ENCODE measurements at regions not wholly inside any gene's neighbourhood (a gene's known extent, or its start where the extent isn't known, plus 50 kb on each side); places are given as distances from the start of the nearest gene placed in this dataset.

- 60 to 65% methylated on average over 3 of the region's 3 CpGs for whole genome bisulfite sequencing, 2 donors
- no peak for TF ChIP-seq POLR2AphosphoS5 (IDR thresholded peaks at IDR 0.05)
- no peak for TF ChIP-seq POLR2A (IDR thresholded peaks at IDR 0.05)
- no peak for TF ChIP-seq EP300 (IDR thresholded peaks at IDR 0.05)
- TF ChIP-seq, protein P1, sequence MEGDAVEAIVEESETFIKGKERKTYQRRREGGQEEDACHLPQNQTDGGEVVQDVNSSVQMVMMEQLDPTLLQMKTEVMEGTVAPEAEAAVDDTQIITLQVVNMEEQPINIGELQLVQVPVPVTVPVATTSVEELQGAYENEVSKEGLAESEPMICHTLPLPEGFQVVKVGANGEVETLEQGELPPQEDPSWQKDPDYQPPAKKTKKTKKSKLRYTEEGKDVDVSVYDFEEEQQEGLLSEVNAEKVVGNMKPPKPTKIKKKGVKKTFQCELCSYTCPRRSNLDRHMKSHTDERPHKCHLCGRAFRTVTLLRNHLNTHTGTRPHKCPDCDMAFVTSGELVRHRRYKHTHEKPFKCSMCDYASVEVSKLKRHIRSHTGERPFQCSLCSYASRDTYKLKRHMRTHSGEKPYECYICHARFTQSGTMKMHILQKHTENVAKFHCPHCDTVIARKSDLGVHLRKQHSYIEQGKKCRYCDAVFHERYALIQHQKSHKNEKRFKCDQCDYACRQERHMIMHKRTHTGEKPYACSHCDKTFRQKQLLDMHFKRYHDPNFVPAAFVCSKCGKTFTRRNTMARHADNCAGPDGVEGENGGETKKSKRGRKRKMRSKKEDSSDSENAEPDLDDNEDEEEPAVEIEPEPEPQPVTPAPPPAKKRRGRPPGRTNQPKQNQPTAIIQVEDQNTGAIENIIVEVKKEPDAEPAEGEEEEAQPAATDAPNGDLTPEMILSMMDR (IDR thresholded peaks at IDR 0.05), result no peak
- no peaks in the 10 kb centered on the region for H3K9me3 ChIP-seq
- H3K4me1 ChIP-seq, result no peaks in the 10 kb centered on the region
- H3K4me3 ChIP-seq, result no peak overlapping the region
- DNase-seq (no peak), ATAC-seq (ENCODE audit: low FRiP score in 2 of 2) (no peak)
- no peaks in the 10 kb centered on the region for H3K36me3 ChIP-seq
- H3K27me3 ChIP-seq, result no peaks in the 10 kb centered on the region
- H3K27ac ChIP-seq, result no peak overlapping the region
Measured at GRCh38 chr2:207296265-207296948, 130.7 kb upstream of the KLF7 start.

DNA sequence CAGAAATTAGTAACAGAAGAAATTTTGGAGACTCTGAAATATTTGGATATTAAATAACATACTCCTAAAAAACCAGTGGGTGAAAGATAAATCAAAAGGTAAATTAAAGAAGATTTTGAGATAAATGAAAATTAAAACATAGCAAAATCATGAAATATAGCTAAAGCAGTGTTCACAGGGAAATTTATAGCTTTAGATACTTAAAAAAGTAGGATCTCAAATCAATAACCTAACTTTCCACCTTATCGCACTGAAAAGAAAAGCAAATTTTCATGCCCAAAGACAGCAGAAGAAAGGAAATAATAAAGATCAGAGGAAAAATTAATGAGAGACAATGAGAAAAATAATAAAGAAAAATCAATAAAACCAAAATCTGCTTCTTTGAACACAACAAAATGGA is 135.1 kb upstream of the KLF7 start:
- Histone ChIP-seq H3K9me3 (no peaks in the 10 kb centered on the region), H3K36me3 (no peaks in the 10 kb centered on the region), H3K4me3 (no peak overlapping the region), H3K27me3 (no peaks in the 10 kb centered on the region), H3K27ac (no peak overlapping the region), H3K4me1 (no peaks in the 10 kb centered on the region)
- WGBS, 2 donors, result 96 to 100% methylated on average over 1 of the region's 1 CpG
- ATAC-seq (ENCODE audit: low FRiP score in 2 of 2) (no peak), DNase-seq (no peak)
- TF ChIP-seq POLR2AphosphoS5 (IDR thresholded peaks at IDR 0.05), result no peak
- TF ChIP-seq POLR2A (IDR thresholded peaks at IDR 0.05), result no peak
- TF ChIP-seq, protein P1 (IDR thresholded peaks at IDR 0.05), result no peak
- no peak for TF ChIP-seq EP300 (IDR thresholded peaks at IDR 0.05)

- no peaks in the 10 kb centered on the region for H3K27me3 ChIP-seq
- no peak for DNase-seq
- H3K4me3 ChIP-seq, result no peak overlapping the region
- H3K36me3 ChIP-seq, result no peaks in the 10 kb centered on the region
- H3K9me3 ChIP-seq, result no peaks in the 10 kb centered on the region
- no peak overlapping the region for H3K27ac ChIP-seq
- H3K4me1 ChIP-seq, result no peaks in the 10 kb centered on the region
- TF ChIP-seq EP300 (IDR thresholded peaks at IDR 0.05) (no peak), POLR2AphosphoS5 (IDR thresholded peaks at IDR 0.05) (no peak), POLR2A (IDR thresholded peaks at IDR 0.05) (no peak)
- TF ChIP-seq, protein P1 (IDR thresholded peaks at IDR 0.05), result no peak
- ATAC-seq (ENCODE audit: low FRiP score in 2 of 2), result no peak
- 78 to 84% methylated on average over 5 of the region's 5 CpGs for WGBS, 2 donors
Measured at GRCh38 chr2:207304761-207305160, 139.0 kb upstream of the KLF7 start.

- no peaks in the 10 kb centered on the region for H3K27me3 ChIP-seq
- H3K9me3 ChIP-seq, result no peaks in the 10 kb centered on the region
- H3K4me1 ChIP-seq, result peaks cover 0 to 9% (median 2%) of the 10 kb centered on the region in 4 donors
- no peaks in the 10 kb centered on the region for H3K36me3 ChIP-seq
- TF ChIP-seq POLR2AphosphoS5 (IDR thresholded peaks at IDR 0.05), result no peak
- no peak for TF ChIP-seq EP300 (IDR thresholded peaks at IDR 0.05)
- TF ChIP-seq, protein P1 (IDR thresholded peaks at IDR 0.05), result no peak
- no peak for TF ChIP-seq POLR2A (IDR thresholded peaks at IDR 0.05)
- ATAC-seq (ENCODE audit: low FRiP score in 2 of 2) (no peak), DNase-seq (no peak)
- WGBS, 2 donors, result 87 to 92% methylated on average over 3 of the region's 3 CpGs
- no peak overlapping the region for H3K27ac ChIP-seq
- H3K4me3 ChIP-seq, result no peak overlapping the region
Measured at GRCh38 chr2:207308519-207309224, 142.9 kb upstream of the KLF7 start.

Data from upper lobe of left lung (tissue), 6 donors.